GM18951 (cell line): ENCODE measurements at regions not wholly inside any gene's neighbourhood (a gene's known extent, or its start where the extent isn't known, plus 50 kb on each side); places are given as distances from the start of the nearest gene placed in this dataset.

Experiments used
- POLR2A ChIP-seq: IDR thresholded peaks from 4 replicates; pipeline ENCODE4 v1.6.1; 2011; ENCODE audit warnings: mild to moderate bottlenecking; ENCODE audit not compliant: insufficient read length, insufficient read depth; ENCODE audit errors: extremely low read depth
- in situ Hi-C: fragments of 300-500 bp; cut with MboI; formaldehyde crosslinking; loops from one replicate; pipeline ENCODE4 v1.12.0; 2022; ENCODE audit warnings: low sequenced_read_pairs, mixed read lengths, inconsistent platforms; ENCODE audit not compliant: unreplicated experiment

DNA sequence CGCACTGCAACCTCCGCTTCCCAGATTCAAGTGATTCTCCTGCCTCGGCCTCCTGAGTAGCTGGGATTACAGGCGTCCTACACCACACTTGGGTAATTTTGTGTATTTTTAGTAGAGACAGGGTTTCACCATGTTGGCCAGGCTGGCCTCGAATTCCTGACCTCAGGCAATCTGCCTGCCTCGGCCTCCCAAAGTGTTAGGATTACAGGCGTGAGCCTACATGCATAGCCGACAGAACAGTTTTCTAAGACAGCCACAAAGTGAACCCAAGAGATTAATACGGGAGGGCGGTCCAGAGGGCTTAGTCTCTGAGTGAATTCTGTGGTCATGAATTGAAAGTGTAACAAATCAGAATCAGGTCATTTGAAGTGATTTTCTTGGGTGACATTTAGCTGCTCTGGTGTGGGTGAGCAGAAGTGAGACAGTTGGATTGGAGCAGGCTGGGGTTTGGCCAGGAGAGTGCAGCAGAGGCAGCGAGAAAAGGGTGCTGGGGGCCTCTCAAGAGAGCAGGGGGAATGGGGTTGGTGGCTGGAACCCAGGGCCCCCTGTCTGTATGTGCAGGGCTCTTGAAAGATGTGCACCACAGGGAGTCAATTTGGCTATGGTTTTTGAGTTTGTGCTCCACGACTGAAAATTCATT lies 231.4 kb upstream of the WSCD1 start:
- in situ Hi-C loops, result no loop called here
- TF ChIP-seq POLR2A, result no peak

DNA sequence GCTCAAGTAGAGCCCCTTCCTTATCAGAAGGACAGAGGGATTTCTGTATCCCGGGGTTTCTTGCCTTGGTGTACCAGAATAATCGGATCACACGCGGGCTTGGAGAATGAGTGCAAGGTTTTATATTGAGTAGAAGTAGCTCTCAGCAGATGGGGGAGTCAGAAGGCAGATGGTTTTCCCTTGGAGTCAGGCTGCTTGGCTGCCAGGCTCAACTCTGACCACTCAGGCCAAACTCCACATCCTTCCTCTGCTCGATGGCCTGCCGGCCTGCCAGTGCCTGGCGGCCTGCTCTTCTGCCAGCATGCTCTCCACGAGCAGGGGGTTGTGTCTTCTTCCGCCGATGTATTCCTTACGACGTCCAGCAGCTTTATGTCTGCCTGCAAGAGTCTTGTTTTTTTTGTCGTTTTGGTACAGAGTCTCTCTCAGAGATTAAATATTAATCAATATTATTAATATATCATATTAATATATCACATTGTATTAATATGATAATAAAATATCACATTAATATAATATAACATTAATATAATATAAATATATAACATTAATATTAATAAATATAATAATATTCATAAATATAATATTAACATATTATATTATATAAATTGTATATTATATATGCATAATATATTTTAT lies 229.2 kb upstream of the WSCD1 start:
- TF ChIP-seq POLR2A, result no peak
- in situ Hi-C loops, result no loop called here

DNA sequence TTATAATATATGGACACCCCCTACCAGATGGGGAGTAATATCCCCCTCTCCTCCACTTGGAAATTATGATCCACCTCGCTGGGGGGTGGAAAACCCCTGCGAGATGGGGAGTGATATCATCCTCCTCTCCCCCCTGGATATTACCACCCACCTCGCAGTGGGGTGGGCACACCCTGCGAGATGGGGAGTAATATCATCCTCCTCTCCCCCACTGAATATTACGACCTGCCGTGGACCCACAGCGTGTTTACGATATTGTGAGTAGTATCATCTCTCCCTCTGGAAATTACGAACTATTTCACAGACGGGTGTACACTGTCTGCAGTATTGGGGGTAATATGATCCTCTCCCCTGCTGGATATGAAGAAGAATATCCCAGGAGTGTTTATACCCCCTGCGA lies 228.3 kb upstream of the WSCD1 start:
- in situ Hi-C loops, result no loop called here
- no peak for TF ChIP-seq POLR2A

DNA sequence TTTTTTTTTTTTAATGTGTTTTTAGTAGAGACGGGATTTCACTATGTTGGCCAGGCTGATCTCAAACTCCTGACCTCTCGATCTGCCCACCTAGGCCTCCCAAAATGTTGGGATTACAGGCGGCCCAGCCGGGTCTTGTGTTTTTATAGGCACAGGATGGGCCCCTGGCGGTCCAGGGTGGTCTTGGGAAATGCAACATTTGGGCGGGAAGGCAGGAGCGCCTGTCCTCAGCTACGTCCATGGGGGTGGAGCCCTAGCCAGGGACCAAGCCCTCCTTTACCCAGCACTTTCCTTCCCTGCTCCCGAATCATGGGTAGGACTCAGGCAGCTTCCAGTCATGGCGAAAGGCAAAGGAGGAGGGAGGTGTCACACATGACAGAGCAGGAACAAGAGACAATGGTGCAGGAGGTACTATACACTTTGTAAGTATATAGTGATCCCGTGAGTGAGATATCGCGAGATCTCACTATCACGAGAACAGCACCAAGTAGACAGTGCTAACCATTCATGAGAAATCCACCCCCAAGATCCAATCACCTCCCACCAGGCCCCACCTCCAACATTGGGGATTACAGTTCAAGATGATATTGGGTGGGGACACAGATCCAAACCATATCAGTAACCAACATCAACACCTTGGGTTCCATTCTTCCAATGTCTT lies 226.7 kb upstream of the WSCD1 start:
- in situ Hi-C loops, result no loop called here
- no peak for TF ChIP-seq POLR2A

DNA sequence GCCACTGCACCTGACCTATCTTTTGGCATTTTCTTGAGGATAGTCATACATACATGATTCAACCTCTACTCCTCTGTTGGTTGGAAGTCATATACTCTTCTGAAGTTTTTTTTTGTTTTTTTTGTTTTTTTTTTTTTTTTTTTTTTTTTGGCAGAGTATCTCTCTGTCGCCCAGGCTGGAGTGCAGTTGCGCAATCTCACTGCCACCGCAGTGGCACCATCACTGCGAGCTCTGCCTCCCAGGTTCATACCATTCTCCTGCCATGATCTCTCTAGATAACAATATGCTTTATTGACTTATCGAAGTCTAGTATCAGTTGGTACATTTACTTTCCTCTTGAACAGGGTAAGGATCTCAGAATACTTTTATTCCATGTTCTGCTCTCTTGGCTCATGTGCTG lies 224.2 kb upstream of the WSCD1 start:
- in situ Hi-C loops, result no loop called here
- TF ChIP-seq POLR2A, result no peak

DNA sequence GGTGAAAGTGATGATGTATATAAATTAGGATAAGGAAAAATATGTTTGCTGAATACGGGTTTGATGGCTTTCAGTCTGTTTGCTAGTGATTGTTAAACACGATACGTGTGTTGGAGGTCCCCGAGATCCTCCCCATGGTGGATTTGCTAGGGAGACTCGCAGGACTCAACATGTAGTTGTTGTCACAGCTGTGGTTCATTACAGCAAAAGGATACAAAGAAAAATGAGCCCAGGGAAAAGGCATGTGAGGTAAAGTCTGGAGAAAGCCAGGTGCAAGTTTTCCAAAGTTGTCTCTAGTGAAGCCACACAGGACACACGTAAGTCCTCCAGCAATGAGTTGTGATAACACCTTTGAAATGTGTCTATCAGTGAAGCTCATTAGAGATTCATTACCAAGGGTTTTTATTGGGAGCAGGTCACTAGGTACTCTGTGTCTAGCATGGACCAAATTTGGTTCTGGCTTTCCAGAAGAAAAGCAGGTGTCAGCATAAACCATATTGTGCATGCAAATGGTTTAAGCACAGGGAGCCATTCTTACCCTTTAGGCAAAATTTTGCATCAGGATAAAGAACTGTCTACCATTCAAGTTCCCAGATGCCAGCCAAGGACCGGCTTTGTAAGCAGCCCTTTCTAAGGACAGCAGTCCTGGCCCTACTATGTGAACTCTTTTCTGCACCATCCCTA lies 215.2 kb upstream of the WSCD1 start:
- in situ Hi-C loops, result no loop called here
- TF ChIP-seq POLR2A, result no peak

DNA sequence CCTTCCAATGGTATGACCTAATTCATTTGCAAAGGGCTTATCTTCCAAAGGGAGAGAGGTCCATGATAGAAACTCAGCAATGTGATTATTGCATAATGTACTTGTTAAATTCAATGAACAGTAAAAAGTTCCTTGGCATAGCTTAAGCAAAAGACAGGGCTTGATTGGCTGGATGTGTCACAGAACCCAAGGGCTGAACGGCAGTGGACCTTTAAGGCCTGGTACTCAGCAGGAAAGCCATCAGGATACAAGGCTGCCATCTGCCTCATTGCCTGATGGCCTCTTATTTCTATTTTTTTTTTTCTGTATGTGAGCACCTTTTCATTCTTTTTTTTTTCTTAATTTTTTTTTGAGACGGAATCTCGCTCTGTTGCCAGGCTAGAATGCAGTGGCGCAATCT lies 208.9 kb upstream of the WSCD1 start:
- in situ Hi-C loops, result no loop called here
- TF ChIP-seq POLR2A, result no peak

DNA sequence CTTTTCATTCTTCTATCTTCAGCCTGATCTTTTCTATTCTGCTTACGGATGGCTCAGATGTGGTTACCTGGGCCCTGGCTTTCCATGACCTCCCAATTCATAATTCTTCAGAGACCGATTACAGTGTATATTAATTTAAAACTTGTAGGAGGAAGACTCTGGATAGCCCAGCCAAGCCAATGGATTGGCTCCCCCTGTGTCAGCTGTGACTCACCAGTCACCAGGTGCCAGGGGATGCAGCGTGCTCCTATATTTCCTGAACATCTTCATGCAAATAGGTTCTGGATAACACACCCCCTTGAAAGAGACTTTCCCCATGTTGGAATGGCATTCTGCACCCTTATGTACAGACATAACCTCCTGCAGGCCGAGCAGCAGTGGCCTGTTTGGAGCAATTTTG lies 208.3 kb upstream of the WSCD1 start:
- in situ Hi-C loops, result no loop called here
- no peak for TF ChIP-seq POLR2A

DNA sequence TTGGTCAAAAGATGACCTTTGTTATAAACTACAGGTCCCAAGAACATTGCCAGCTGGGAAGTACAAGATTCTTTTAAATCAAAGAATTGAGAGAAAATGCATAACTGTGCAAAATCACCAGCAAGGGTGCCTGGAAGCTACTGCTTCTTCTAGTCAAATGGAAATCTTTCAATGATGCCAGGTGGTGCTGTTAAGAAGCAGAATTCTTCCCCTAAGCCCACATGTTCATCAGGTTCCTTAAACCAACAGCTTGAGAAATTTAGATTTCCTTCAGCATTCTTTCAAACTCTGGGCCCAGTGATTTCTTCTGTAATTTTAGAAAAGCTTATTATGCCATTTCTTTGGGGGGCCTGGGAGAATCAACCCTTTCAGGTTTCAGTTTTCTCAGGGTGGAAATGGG lies 207.8 kb upstream of the WSCD1 start:
- in situ Hi-C loops, result no loop called here
- no peak for TF ChIP-seq POLR2A

DNA sequence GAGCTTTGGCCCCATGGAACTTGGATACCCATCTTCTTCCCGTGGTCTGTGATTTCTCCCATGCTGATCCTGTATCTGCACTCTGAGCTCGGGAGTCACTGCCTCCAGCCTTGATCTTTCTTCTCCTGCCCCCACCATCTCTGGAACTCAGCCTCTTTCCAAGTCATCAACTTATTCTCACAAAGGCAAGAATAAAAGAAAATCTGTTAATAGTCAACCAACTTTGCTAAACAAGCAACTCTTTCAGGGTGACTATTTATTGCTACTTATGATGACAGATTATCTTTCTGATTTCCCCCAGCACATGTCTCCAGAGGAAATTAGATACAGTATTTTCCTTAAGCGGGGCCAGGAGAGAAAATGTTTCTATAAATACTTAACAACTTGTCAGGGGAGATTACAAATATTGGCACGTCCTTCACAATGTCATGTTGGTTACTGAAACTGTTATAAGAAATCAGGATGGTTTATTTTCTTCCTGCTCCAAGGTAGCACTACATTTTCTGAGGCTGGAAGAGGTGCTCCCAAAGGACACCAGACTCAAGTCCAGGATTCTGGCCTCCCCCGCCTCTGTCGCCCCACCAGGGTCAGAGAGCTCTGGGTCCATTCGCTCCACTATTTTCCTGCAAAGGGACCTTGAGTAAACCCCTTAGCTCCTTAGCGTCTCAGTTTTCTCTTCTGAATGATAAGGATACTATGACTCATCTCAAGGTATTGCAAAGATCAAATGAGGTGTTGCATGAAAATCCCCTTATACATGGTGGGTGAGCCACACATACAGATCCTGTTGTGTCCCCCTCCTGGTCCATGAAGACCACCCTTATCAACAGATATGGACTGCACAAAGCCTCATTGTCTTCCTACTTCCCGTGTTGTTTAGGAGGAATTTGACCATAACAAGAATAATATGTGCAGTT lies 205.2 kb upstream of the WSCD1 start:
- in situ Hi-C loops, result no loop called here
- no peak for TF ChIP-seq POLR2A

DNA sequence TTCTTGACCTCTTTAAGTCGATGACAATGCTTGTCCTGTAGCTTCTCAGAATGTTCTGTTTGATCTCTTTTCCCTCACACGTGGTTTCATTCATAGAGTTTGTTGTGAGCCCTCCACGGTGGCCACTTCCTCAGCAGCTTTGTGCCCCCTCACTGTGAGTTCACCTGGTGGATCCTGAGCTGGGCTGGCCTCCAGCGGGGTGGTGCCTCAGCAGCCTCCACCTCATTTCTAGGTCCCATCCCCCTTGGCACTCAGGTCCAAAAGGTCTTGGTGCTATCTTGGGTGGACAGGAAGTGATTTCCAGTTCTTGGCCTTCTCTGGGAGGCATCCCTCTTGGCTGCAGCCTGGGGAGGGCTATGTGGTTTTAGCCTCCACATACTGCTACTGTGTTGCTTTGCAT lies 203.2 kb upstream of the WSCD1 start:
- TF ChIP-seq POLR2A, result no peak
- in situ Hi-C loops, result no loop called here

DNA sequence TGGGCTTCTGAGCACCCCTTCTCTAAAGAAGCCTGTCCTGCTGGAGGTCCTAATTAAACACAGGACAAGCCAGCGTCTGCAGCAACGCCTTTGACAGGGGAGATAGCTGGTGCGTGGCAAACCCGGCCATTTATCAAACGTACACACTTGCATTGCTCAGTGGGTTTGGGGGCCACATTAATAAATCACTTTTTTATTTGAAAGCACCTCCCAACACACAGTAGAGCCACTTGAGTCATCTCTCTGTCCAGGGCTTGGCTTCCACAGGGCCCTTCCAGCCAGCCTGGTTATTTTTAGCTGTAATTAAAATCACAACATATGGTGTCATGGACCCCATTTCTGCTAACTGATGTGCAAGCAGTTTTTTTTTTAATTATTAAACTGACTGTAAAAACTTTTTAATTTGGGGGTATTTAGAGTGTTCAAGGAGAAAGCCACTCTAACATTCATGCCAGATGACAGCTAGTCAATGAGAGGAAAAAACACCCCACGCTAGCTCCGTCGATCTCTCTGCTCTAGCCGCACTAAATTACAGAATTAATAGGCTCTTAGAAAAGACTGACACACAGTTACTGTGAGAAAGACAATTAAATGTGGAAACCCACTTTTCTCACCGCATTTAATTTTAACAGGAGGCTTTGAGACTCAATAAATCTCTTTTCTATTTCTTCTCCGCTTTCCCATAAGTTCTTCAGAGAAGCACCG lies 201.0 kb upstream of the WSCD1 start:
- TF ChIP-seq POLR2A, result no peak
- in situ Hi-C loops, result no loop called here
